HG03135 (cell line): ENCODE measurements at regions not wholly inside any gene's neighbourhood (a gene's known extent, or its start where the extent isn't known, plus 50 kb on each side); places are given as distances from the start of the nearest gene placed in this dataset.

Experiments used
- ATAC-seq: cut with Tn5 transposase; IDR thresholded peaks from one replicate; pipeline ENCODE4 v1.9.1; 2021; ENCODE audit warnings: mild to moderate bottlenecking, moderate library complexity; ENCODE audit not compliant: unreplicated experiment

DNA sequence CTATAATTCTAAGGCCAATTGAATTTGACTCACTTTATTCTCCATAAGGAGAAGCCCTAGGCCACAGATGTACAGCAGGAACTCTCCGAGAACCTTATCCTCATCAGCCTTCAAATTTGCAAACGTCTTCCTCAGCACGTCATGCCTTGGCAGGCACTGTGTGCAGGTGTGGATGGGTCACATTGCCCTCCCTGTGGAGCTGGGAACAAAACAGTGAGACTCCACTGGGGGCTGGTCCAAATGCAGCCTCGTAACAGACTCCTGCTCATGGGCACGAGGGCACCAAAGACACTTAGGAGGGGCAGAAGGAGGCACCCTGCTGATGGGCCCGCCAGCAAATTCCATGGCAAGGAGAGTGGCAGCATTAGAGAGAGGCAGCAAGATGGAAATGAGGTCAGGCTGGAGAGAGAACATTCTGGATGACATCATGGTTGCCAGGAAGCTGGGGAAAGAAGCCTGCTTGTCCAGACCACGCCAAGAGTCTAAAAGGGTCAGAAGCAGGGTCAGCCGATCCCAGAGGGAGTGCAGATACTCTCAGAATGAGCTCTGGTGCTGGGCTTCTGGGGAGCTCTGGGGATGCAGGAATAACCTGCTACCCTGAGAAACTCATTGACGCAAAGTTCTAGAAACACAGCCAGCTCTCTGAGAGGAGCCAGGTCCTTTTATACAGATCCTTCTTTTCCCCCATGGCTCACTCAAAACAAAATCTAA lies 242.2 kb downstream of the B3GLCT start:
- no peak for ATAC-seq

DNA sequence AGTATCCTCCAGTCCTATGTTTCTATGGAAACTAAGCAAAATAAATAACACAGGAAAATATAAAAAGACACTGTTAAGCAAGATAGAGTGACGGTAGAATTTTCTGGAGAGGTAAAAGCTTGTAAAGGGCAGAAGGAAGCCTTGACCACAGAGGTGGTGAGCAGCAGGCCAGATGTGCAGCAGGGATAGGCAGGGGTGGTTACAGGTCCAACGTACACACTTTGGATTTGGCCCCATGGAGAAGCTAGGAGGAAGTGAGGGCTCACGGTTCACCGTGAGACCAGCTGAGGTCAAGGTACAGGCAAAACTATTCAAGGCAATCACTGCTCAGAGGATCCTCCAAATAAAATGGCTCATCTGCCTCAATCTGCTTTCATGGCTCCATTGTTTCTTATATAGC lies 242.8 kb downstream of the B3GLCT start:
- no peak for ATAC-seq

DNA sequence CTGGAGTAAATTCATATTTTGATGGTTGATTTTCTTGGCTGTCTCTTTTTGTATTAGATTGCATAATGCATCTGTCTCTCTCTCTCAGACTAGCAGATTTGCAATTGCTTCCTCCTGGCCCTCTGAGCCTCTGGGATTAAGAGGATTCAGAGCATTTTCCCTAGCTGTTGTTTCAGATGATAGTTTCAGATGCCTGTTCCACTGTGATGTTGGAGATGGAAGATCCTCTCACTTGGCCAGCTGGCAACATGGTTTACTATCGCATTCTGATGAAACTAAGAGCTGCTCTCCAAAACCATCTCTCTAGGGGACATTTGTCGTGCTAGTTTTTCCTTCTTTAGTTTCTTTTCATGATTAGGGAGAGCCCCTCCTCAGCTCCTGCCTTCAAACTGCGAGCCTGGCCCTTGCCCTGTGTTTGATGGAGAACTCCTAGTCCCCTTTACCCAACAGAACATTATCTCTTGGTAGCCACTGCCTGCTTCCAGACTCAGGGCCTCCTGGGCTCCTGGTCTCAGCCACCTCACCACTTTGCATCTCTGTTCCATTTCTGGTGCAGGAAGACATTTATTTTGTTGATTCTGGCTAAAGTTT lies 244.6 kb downstream of the B3GLCT start:
- no peak for ATAC-seq

GRCh38 chr13:31452525-31452924 lies 252.8 kb downstream of the B3GLCT start:
- ATAC-seq = no peak

DNA sequence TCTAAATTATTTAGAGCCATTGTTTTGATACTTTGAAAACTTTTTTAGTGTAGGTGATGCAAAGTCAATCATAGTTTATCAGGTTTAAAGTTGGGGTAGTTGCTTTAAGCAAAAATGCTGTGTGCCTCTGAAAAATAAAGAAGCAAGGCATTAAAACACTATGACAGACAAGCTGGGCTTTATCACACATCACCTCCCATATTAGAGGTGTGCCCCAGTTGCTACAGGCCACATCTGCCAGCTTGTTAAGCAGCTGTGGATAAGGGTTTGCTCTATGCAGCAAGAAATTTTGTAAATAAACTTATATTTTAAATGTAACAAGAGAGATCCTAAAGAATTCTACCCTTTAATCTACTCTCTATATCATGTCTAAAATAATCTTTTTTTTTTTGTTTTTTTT lies 255.8 kb downstream of the B3GLCT start:
- no peak for ATAC-seq

GRCh38 chr13:31456056-31456455 lies 256.3 kb downstream of the B3GLCT start:
- ATAC-seq = no peak

DNA sequence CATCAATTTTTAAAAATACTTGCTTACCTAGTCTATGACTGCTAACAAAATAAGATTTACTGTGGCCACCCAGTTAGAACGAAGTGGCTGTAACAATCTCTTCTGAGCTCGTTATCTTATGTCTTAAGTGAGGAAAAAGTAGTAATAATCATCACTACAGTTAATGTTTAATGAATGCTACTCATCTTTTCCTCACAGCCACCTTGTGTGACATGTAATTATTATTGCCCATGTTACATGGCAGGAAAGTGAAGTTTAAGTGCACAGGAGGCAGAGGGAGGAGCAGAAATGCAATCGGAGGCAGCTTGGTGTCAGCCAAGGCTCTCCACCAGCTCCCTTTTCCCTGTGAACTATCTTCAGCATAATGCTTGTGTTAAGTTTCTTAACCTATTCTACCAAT lies 260.3 kb downstream of the B3GLCT start:
- ATAC-seq = no peak

GRCh38 chr13:31461923-31462322 lies 262.1 kb downstream of the B3GLCT start:
- no peak for ATAC-seq

DNA sequence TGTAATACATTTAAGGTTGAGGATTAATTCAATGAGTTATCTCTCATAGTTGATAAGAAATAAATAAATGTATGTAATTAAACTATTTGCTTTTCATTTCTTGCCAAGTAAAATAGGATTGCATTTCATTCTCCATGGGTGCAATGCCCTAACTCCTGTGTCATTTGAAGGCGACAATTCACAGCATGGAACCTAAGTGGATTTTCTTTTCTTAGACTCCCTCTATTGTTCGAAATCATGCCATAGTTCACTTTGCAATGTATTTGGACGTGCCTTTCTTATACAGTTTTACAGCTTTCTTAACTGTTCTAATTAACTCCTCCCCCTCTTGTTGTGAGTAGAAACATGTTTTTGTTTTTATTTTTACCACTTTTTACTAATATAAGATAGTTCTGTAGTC lies 263.0 kb downstream of the B3GLCT start:
- no peak for ATAC-seq

- no peak for ATAC-seq
Measured at GRCh38 chr13:31468114-31468902, 268.5 kb downstream of the B3GLCT start.

GRCh38 chr13:31469377-31469776 lies 269.6 kb downstream of the B3GLCT start:
- no peak for ATAC-seq

GRCh38 chr13:31476266-31476665 lies 263.1 kb upstream of the RXFP2 start:
- ATAC-seq = no peak

GRCh38 chr13:31476753-31477152 lies 262.6 kb upstream of the RXFP2 start:
- no peak for ATAC-seq

DNA sequence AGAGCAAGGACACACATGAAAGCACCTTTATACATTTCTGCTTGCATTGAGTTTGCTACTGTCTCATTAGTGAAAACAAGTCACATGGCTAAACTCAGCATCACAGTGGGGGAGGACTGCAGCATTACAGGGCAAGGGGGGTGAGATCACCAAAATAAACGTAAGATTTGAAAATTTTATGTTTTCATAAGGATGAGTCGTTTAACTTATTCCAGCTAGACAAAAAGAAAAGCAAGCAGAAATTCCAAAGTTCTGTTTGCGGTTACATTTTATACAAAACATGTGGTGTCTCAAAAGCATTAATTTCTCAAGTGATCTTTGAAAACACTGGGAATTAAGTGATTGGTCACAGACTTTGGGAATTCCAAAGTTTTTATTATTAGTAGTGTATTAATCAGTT lies 261.4 kb upstream of the RXFP2 start:
- no peak for ATAC-seq

DNA sequence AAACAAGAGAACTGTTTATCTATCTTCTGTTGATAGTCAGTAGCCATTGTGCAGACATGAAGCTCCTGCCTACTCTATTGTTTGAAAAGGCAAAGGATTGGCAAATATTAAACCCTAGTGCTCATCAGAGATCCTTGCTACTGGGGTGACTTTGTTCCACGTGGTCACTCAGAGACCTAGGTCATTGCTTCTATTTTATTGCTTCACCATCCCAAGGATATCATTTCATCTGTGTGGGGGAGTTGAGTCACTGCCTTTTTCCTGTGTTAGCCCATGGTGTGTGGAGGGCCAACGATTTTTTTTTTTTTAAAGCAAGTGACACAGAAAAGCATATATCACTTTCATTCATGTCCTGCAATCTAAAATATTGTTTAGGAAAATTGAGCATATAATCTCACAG lies 254.1 kb upstream of the RXFP2 start:
- ATAC-seq = no peak

DNA sequence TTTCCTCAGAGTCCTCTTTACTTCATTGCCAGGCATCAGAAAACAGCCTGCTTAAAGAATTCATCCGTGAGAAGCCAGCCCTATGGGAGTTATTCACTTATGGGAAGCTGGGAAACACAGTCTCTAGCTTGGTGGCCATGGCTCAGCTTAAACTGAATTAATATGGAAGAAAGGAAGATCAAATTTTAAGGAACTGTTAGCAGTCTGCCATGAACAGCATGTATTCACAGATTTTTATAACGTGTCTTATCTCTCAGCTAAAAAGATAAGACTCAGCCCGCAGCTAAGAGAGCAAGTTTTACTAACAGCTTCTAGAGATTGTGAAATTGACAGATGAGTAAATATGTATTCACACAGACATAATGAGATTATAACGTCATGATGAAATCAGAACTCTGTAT lies 253.7 kb upstream of the RXFP2 start:
- ATAC-seq = no peak

GRCh38 chr13:31495336-31495735 lies 244.0 kb upstream of the RXFP2 start:
- no peak for ATAC-seq

GRCh38 chr13:31499274-31499673 lies 240.1 kb upstream of the RXFP2 start:
- ATAC-seq = no peak

GRCh38 chr13:31503626-31504025 lies 235.7 kb upstream of the RXFP2 start:
- no peak for ATAC-seq

DNA sequence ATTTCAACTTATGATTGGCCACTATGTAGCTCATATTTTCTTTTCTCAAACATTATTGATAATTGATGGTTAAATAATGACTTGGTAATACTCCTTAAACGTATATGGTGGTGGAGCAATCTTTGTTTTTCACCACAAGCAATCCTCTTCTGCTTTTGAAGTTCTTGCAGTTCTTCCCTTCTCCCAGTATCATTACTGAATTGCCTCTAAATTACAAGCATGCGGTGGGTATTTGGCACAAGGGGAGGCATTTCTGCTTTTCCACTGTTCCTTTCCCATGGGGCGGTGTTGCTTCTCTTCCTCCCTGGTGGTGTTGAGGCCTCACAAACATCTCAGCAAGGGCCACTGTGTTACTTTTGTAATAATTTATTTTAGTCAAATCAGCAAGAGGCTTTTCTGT lies 234.4 kb upstream of the RXFP2 start:
- ATAC-seq = no peak

- no peak for ATAC-seq
Measured at GRCh38 chr13:31512331-31512730, 227.0 kb upstream of the RXFP2 start.

GRCh38 chr13:31514932-31515331 lies 224.4 kb upstream of the RXFP2 start:
- ATAC-seq = no peak
